ENCODE measurements at regions not wholly inside any gene's neighbourhood (a gene's known extent, or its start where the extent isn't known, plus 50 kb on each side); places are given as distances from the start of the nearest gene placed in this dataset.

DNA sequence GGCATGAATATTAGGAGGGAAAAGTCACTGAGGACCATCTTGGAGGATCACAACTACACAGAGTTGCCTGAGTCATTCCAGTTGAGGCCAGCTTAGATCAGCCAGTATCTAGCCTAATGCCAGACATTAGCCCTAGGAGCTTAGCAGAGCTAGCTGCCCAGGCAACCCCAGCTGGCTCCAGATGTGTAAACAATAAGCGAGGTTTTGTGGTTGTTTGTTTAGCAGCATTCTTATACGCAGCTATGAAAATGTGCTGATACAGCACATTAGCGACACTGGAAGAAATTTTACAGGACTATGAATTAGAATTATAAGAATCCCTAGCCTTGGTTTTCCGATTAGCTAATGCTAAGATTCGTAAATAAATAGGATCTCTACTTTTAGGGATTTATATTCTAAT is 59.3 kb downstream of the BTBD3 start:
- TF ChIP-seq, protein P1, sequence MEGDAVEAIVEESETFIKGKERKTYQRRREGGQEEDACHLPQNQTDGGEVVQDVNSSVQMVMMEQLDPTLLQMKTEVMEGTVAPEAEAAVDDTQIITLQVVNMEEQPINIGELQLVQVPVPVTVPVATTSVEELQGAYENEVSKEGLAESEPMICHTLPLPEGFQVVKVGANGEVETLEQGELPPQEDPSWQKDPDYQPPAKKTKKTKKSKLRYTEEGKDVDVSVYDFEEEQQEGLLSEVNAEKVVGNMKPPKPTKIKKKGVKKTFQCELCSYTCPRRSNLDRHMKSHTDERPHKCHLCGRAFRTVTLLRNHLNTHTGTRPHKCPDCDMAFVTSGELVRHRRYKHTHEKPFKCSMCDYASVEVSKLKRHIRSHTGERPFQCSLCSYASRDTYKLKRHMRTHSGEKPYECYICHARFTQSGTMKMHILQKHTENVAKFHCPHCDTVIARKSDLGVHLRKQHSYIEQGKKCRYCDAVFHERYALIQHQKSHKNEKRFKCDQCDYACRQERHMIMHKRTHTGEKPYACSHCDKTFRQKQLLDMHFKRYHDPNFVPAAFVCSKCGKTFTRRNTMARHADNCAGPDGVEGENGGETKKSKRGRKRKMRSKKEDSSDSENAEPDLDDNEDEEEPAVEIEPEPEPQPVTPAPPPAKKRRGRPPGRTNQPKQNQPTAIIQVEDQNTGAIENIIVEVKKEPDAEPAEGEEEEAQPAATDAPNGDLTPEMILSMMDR (IDR thresholded peaks at IDR 0.05): no peak
- intact Hi-C loops (cut with DNase I): no loop called here
- no peak for ATAC-seq

DNA sequence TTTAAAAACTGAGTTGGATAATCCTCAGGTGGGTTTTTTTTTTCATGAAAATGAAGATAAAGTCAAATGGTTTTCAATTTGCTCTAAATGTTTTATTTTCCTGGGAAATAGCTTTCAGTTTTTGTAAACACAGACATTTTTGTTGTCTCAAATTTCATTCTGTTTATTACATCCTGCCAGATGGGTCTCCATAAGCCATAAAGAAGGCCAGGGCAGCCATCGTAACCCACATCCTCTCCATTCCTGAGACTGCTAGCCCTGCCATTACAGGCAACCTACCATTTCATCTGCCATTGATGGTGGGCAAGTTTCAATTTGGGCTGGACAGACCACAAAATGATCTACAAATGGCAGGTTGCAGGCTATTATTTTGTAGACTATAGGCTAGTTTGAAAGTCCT is 60.8 kb downstream of the BTBD3 start:
- ATAC-seq: no peak
- no peak overlapping the region for H3K4me3 ChIP-seq

More for the DNA sequence above, 59.3 kb downstream of the BTBD3 start:
- H3K4me1 ChIP-seq: no peaks in the 10 kb centered on the region
- no peaks in the 10 kb centered on the region for H3K36me3 ChIP-seq
- H3K27ac ChIP-seq: no peak overlapping the region
- no peak overlapping the region for H3K4me3 ChIP-seq
- H3K27me3 ChIP-seq: no peaks in the 10 kb centered on the region
- no peak for DNase-seq
- peaks cover 0 to 2% of the 10 kb centered on the region in 2 donors for H3K9me3 ChIP-seq

DNA sequence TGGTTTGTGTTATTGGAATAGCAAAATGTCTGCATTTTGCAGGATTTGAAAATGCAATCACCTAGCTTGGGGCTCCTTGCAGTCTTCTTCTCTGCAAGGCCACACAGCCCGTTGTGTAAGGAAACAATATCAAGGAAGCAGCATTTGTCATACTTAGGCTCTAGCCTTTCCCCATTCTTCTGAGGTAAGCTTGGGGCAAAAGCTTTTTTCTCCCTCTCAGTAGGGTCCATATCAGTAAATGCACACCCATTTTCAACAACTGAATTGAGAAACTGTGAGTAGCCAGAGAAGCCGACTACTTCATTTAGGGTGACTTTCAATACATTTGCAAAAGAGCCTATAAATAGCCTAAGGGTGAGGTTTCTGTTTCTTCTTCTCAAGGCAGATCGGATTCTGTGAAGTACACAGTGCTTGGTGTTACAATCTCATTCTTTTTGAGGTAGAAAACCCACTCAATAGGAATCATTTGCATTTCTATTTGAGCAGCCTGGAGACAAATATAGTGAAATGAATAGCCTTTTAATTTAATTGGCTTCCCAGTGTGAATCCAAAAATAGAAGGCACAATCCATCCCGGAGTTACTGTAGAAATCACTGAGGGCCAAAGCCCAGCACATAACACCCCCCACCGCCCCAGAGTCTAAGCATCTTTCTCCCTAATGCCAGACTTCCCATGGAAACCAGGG is 61.8 kb downstream of the BTBD3 start:
- H3K9me3 ChIP-seq: peaks cover 0 to 2% of the 10 kb centered on the region in 2 donors
- ATAC-seq: no peak
- H3K4me1 ChIP-seq: no peaks in the 10 kb centered on the region
- H3K36me3 ChIP-seq: no peaks in the 10 kb centered on the region
- no peaks in the 10 kb centered on the region for H3K27me3 ChIP-seq
- DNase-seq: no peak
- TF ChIP-seq, protein P1 (IDR thresholded peaks at IDR 0.05): no peak
- intact Hi-C loops (cut with DNase I): no loop called here
- no peak overlapping the region for H3K4me3 ChIP-seq
- H3K27ac ChIP-seq: no peak overlapping the region

More for the DNA sequence above, 60.8 kb downstream of the BTBD3 start:
- TF ChIP-seq, protein P1 (IDR thresholded peaks at IDR 0.05): no peak
- H3K4me1 ChIP-seq: no peaks in the 10 kb centered on the region
- intact Hi-C loops (cut with DNase I): no loop called here
- no peaks in the 10 kb centered on the region for H3K27me3 ChIP-seq
- DNase-seq: no peak
- peaks cover 0 to 2% of the 10 kb centered on the region in 2 donors for H3K9me3 ChIP-seq
- H3K36me3 ChIP-seq: no peaks in the 10 kb centered on the region
- no peak overlapping the region for H3K27ac ChIP-seq

DNA sequence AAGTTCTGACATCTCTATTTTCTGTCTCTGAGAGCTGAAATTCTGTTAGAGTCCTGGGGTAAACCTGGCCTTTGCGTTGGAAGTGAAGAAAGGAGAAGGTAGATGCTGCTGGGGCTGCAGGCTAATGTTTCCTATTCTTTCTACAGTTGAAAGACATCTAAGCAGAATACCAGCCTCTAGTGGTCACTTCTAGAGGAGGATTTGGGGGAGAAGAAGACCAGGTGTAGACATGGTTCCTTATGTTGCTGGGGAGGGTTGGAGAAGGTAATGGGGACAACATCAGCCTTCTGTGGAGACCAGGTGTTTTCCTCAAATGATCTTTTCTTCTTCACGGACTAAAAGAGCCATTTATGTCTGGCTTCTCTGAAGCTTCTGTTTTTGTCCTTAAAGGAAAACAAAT is 62.6 kb downstream of the BTBD3 start:
- H3K4me3 ChIP-seq: no peak overlapping the region
- H3K27ac ChIP-seq: no peak overlapping the region
- ATAC-seq (no peak), DNase-seq (no peak)
- intact Hi-C loops (cut with DNase I): no loop called here
- H3K4me1 ChIP-seq: no peaks in the 10 kb centered on the region
- H3K9me3 ChIP-seq: peaks cover 0 to 2% of the 10 kb centered on the region in 2 donors
- H3K36me3 ChIP-seq: no peaks in the 10 kb centered on the region
- no peaks in the 10 kb centered on the region for H3K27me3 ChIP-seq
- TF ChIP-seq, protein P1 (IDR thresholded peaks at IDR 0.05): no peak

DNA sequence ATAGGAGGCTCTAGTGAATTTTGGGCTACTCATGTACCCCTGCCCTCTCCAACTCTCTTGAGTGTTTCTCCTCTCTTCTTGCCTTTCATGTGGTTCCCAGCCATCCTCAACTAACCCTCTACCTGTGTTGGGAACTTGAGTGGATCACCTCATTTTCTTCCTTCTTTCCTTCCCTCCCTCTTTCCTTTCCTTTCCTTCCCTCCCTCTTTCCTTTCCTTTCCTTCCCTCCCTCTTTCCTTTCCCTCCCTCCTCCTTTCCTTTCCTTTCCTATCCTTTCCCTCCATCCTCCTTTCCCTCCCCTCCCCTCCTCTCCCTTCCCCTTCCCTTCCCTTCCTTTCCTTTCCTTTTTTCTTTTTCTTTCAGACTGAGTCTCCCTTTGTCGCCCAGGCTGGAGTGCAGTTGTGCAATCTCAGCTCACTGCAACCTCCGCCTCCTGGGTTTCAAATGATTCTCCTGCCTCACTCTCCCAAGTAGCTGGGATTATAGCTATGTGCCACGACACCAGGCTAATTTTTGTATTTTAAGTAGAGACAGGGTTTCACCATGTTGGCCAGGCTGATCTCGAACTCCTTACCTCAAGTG is 63.8 kb downstream of the BTBD3 start:
- intact Hi-C loops (cut with DNase I): no loop called here
- DNase-seq: no peak
- no peaks in the 10 kb centered on the region for H3K4me1 ChIP-seq
- H3K27ac ChIP-seq: no peak overlapping the region
- no peak overlapping the region for H3K4me3 ChIP-seq
- ATAC-seq: no peak
- TF ChIP-seq, protein P1 (IDR thresholded peaks at IDR 0.05): no peak
- H3K27me3 ChIP-seq: no peaks in the 10 kb centered on the region
- H3K9me3 ChIP-seq: peaks cover 0 to 2% of the 10 kb centered on the region in 2 donors
- no peaks in the 10 kb centered on the region for H3K36me3 ChIP-seq

Data from left lung (tissue), 4 donors.